HPDE6-E6E7 (cell line): ENCODE measurements at regions not wholly inside any gene's neighbourhood (a gene's known extent, or its start where the extent isn't known, plus 50 kb on each side); places are given as distances from the start of the nearest gene placed in this dataset.
"Not testable (repeated sequence)": the region's sequence is repeated elsewhere in the genome, so short reads cannot be mapped to it uniquely, and the experiment has no call there.

Source experiments
- DNase-seq: peaks from one replicate; pipeline ENCODE4 v3.0.0; 2011; ENCODE audit warnings: missing footprints; ENCODE audit errors: extremely low spot score

GRCh38 chr2:16756831-16757644 lies 91.4 kb upstream of the CYRIA start:
- DNase-seq: peak; percentile 57

DNA sequence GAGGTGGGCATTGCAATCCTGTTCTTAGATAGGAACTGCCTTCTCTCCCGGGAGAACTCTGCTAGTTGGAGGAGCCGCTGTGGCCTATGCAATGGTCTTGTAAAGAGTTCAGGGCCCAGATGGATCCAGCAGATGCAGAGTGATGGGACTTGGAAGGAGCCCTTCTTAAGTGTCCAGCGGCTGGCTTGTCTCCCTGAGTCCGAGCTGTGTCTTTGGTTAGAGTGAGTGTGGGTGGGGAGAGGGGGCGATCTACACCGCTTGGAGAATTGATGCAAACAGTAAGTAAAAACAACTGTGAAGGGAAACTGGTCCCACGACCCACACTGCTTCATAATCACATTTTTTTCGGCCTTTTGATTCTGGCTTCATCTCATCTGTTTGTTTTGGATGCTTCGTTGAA lies 89.8 kb upstream of the CYRIA start:
- DNase-seq: no peak

DNA sequence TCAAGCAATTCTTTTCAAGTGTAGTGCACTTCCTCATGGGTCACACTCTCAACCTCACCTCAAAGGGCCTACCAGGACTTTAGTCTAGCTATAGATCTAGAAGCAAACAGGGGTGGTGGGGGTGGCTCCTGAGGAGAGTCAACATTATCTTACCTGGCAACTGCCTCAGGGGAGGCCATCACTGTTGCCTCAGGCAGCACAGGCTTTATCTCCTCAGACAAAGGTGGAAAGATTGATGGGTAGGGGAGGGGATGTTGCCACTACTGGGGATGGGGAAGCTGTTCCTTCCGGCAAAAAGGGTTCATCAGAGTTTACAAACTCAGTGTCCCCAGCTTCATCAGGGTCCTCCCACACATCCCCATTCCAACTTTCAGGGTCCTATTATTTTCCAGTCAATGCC lies 87.4 kb upstream of the CYRIA start:
- DNase-seq: not testable (repeated sequence)

GRCh38 chr2:16750925-16751214 lies 85.2 kb upstream of the CYRIA start:
- not testable (repeated sequence) for DNase-seq

DNA sequence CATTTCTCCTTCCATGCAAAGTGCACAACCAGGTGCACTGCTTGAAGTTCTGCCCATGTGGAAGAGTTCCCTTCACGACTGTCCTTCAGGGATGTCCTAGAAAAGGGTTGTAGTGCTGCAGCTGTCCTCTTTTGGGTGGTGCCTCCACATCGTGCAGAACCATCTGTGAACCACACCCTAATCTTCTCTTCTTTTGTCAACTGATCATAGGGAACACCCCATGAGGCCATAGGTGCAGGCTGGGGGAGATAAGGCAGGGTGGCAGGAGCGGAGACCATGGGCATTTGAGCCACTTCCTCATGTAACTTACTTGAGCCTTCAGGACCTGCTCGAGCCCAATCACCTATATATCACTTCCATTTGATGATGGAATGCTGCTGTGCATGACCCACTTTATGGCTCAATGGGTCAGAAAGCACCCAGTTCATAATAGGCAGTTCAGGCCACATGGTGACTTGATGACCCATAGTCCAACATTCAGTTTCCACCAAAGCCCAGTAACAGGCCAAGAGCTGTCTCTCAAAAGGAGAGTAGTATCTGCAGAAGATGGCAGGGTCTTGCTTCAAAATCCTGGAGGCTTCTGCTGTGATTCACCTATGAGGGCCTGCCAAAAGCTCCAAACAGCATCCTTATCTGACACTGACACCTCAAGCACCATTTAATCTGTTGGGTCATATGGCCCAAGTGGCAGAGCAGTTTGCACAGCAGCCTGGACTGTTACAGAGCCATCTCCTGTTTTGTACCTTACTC lies 84.7 kb upstream of the CYRIA start:
- DNase-seq: no peak

- not testable (repeated sequence) for DNase-seq
These were observed 83.1 kb upstream of the CYRIA start for GRCh38 chr2:16748511-16749266.

- DNase-seq: no peak
These were observed 82.1 kb upstream of the CYRIA start for GRCh38 chr2:16747689-16748088.

- DNase-seq: no peak
These were observed 81.6 kb upstream of the CYRIA start for GRCh38 chr2:16747257-16747656.

DNA sequence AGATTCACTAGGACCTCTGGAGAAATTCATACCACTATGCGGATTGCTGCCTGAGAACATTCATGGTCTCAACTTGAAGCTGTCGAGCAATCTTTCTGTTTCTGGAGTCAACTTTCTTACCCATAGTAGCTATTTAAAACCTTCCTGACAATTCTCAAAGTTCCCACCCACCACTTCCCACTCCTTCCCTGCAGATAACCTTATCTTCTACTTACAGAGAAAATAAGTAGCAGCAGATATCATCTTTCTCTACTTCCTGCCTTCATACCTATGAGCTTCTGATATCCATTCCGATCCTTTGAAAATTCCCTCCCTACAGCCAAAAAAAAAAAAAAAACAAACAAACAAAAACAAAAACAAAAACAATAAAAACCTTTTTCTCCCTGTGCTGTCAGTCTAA lies 81.2 kb upstream of the CYRIA start:
- no peak for DNase-seq

- DNase-seq: no peak
These were observed 80.7 kb upstream of the CYRIA start for GRCh38 chr2:16746329-16746728.

GRCh38 chr2:16745466-16745865 lies 79.8 kb upstream of the CYRIA start:
- DNase-seq: no peak

DNA sequence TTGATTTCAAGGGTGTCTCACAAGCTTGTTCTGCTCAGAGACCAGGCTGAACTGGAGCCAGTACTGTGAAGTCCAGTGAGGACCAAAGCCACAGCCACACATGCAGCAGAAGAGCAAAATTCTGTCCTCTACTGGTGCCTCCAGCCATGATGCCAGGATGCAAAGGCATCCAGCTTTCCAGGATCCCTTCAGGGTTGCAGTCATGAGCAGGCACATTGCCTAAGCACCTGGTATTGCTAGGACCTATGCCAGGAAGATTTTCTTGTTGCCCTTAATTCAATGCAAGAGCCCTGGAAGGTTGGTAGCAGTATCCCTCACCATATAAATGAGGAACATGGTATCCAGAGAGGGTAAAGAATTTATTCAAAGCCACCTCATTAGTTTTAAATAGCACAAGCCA lies 78.9 kb upstream of the CYRIA start:
- DNase-seq: no peak

DNA sequence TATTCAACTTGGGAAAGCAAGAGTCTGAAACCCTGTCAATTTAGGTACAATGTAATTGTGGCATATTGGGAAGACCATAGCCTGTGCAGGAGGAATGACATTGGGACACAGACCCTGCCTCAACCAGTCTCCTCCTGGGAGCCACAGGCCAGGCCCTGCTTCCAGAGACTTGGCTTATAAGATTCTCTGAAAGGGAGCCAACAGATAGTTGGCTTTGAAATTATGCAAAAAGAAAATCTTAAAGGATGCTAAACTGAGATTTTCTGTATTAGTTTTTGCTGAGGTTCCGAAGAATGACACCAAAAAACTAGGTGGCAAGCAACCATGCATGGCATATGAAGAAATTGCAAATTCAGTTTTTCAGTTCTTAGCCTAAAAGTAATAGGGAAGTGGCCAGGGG lies 76.4 kb upstream of the CYRIA start:
- no peak for DNase-seq

- DNase-seq: no peak
These were observed 75.9 kb upstream of the CYRIA start for GRCh38 chr2:16741498-16741897.

- DNase-seq: no peak
These were observed 74.3 kb upstream of the CYRIA start for GRCh38 chr2:16739778-16740581.

DNA sequence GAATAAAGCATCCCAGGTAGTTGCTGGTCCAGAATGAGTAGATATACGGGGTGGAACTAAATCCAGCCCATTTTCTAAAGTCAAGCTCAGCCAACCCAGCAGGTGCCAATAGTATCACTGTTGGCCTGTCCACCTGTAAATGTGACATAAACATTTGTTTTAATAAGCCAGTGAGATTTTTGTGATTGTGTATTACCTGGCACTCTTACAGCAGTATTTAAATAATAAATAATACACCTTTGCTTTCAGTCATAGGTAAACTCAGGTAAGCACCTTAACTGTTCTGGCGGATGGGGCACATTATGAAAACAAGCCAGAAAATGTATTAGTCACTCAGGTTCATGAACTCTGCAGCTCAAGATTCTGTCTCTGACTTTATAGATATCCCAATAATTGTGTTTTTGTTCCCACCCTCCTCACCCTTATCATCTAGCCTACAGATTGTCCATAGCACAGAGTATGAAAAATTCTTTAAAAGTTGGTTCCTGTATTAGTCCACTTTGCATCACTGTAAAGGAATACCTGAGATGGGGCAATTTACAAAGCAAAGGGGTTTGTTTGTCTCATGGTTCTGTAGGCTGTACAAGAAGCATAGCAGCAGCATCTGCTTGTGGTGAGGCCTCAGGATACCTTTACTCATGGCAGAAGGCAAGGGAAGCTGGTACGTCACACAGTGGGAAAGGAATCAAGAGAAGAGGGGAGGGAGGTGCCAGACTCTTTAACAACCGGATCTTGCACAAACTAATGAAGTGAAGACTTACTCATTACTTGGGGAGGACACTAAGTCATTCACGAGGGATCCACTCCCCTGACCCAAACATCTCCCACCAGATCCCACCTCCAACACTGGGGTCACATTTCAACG lies 73.0 kb upstream of the CYRIA start:
- DNase-seq: no peak

GRCh38 chr2:16737812-16738211 lies 72.2 kb upstream of the CYRIA start:
- no peak for DNase-seq

GRCh38 chr2:16736633-16737032 lies 71.0 kb upstream of the CYRIA start:
- no peak for DNase-seq

DNA sequence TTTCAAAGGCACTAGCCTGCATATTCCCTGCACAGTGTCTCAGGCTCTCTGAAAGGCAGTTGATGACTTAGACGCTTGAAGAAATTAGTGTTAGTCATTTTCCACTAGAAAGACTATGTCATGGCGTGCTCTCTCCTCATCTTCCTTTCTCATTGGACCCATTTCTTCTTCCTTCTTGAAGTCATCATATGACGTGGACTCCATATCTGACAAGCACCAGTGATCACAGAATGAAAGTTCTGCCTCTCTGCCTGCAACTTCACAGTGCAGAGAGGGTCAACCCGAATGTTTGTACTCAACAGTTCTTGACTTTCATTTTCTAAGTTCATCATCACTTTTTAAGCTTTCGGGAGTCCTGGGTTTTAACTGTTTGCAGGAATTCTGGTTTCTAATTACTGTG lies 63.7 kb upstream of the CYRIA start:
- DNase-seq: no peak

DNA sequence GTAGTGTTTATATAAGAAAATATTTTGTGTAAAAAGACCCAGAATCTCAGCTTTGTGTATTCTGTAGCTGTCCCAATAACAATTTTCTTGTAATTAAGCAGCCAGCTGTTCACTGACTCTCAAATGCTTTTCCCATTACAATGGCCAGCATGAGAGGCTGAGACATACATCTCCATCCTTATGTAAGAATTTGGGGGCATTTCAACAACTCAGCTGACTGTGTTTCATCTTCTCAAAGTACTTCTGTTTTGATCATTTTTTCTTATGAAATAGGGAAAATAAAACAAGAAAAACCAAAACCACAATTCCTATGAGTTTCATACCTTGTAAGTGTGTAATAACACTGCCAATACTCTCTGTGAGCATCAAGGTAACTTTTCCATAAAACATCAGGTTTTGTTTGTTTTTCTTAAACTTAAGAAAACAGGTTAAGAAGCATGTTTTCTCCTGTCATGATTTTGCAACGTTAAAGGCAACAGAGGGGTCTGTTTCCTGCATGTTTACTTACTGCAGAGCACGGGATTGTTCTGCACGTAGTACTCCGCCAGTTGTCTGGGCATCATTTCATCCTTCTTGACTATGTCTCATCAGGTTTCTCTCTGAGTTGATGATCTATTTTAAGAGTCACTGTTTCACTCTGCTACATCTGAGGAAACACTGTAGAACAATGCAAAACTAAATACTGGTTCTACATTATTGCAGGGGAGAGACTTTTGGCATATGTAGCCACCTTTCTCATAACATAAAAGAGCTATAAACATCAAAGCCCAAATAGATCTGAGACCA lies 62.9 kb upstream of the CYRIA start:
- DNase-seq: no peak
